ENCODE measurements at regions not wholly inside any gene's neighbourhood (a gene's known extent, or its start where the extent isn't known, plus 50 kb on each side); places are given as distances from the start of the nearest gene placed in this dataset.
A peak's percentile ranks its signal among the peaks of the same experiment; 100 is the strongest.

DNA sequence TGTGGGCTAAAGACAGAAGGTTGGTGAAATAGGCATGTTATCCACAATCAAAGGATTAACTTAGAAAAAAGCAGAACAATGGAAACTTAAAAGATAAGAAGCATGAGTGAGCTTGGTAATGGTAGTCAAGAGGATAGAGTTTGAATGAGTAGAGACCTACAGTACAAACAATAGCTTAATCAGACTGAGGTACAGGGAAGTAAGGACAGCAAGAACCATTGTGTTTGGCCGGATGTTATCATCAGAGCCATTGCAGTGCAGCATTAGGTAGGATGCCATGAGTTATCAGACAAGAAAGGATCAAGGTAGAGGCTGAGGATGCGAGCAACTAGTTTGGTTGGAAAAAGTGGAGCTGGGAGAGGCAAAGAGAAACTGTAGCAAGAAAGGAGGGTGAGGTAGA lies 353.3 kb upstream of the VSTM2A start:
- ChIA-PET POLR2A (no interaction called here), CTCF (no interaction called here)
- H3K4me1 Mint-ChIP-seq = peaks cover 27% of the 10 kb centered on the region
- H3K9me3 Mint-ChIP-seq = peaks cover 2% of the 10 kb centered on the region
- peaks cover 1% of the 10 kb centered on the region; the same call in 1 of the 2 replicates for H3K36me3 Mint-ChIP-seq
- DNase-seq (ENCODE audit: low spot score) = no peak
- TF ChIP-seq ZNF396 (CRISPR knock-in tag; IDR thresholded peaks at IDR 0.05; ENCODE audit: borderline replicate concordance) (no peak), ZNF425 (CRISPR knock-in tag; conservative IDR thresholded peaks at IDR 0.05) (no peak), IRF2 (CRISPR knock-in tag; IDR thresholded peaks at IDR 0.05; ENCODE audit: borderline replicate concordance, low read depth) (no peak), FOXP1 (CRISPR knock-in tag; IDR thresholded peaks at IDR 0.05; ENCODE audit: borderline replicate concordance) (no peak)
- peaks cover 18% of the 10 kb centered on the region for H3K27me3 Mint-ChIP-seq (ENCODE audit: low read depth)
- peak overlapping the region; percentile 88 for H3K27ac Mint-ChIP-seq
- peak overlapping the region; percentile 36 for H3K4me3 Mint-ChIP-seq
- ATAC-seq = peak; percentile 57

DNA sequence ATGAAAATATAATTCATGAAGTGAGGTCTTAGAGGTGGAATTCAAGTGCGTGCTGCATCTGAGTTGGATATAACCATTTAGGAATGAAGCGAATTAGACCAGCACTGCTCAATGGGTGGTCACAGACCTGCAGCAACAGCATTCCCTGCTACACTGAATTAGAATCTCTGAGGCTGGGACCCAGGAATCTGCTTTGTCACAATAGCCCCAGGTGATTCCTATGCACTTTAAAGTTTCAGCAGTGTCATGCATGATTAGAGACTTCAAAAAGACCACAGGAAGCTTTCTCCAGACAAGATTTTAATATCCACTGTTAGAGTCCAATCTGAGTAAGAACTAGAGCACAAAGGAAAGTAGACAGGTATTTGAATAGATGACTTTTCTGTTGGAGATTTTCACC lies 352.8 kb upstream of the VSTM2A start:
- TF ChIP-seq, protein P1, sequence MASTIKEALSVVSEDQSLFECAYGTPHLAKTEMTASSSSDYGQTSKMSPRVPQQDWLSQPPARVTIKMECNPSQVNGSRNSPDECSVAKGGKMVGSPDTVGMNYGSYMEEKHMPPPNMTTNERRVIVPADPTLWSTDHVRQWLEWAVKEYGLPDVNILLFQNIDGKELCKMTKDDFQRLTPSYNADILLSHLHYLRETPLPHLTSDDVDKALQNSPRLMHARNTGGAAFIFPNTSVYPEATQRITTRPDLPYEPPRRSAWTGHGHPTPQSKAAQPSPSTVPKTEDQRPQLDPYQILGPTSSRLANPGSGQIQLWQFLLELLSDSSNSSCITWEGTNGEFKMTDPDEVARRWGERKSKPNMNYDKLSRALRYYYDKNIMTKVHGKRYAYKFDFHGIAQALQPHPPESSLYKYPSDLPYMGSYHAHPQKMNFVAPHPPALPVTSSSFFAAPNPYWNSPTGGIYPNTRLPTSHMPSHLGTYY (CRISPR knock-in tag; IDR thresholded peaks at IDR 0.05) = no peak
- TF ChIP-seq ZNF423 (CRISPR knock-in tag; IDR thresholded peaks at IDR 0.05) = no peak
- TF ChIP-seq TP53 (CRISPR knock-in tag; IDR thresholded peaks at IDR 0.05) = no peak
- no peak for TF ChIP-seq SP1 (CRISPR knock-in tag; conservative IDR thresholded peaks at IDR 0.05)
- TF ChIP-seq JUN (CRISPR knock-in tag; IDR thresholded peaks at IDR 0.05) = no peak
- no peak for TF ChIP-seq ZNF425 (CRISPR knock-in tag; conservative IDR thresholded peaks at IDR 0.05)
- TF ChIP-seq ATF1 (CRISPR knock-in tag; IDR thresholded peaks at IDR 0.05) = no peak
- no peak for TF ChIP-seq SMAD4 (CRISPR knock-in tag; IDR thresholded peaks at IDR 0.05)
- 0 out of 2 replicates have a peak, but pooled peaks have one; percentile 27 for TF ChIP-seq NFE2L1 (CRISPR knock-in tag; IDR thresholded peaks at IDR 0.05)
- Mint-ChIP-seq H3K9me3 (peaks cover 1% of the 10 kb centered on the region; the same call in 1 of the 2 replicates), H3K27me3 (ENCODE audit: low read depth) (peaks cover 18% of the 10 kb centered on the region), H3K4me1 (peaks cover 24% of the 10 kb centered on the region), H3K4me3 (peak overlapping the region; percentile 36), H3K27ac (peak overlapping the region; percentile 88; the same call in 1 of the 2 replicates), H3K36me3 (no peaks in the 10 kb centered on the region)
- peak; percentile 97 for ATAC-seq
- DNase-seq (ENCODE audit: low spot score) = peak; percentile 47
- ChIA-PET CTCF (no interaction called here), POLR2A (no interaction called here)

DNA sequence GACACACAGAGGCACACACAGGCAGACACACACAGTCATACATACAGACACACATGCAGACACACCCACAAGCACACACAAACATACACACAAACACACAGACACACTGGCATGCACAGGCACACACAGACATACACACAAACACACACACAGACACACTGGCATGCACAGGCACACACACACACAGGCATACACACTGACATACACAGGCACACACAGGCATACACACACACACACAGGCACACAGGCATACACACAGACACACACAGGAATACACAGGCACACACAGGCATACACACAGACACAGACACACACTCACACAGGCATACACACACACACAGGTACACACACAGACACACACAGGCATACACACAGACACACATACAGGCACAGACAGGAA lies 340.7 kb upstream of the VSTM2A start:
- Mint-ChIP-seq H3K36me3 (peaks cover 18% of the 10 kb centered on the region), H3K27ac (no peak overlapping the region), H3K4me3 (no peak overlapping the region), H3K4me1 (no peaks in the 10 kb centered on the region), H3K27me3 (ENCODE audit: low read depth) (no peaks in the 10 kb centered on the region; the same call in 1 of the 2 replicates), H3K9me3 (peaks cover 24% of the 10 kb centered on the region)
- no peak for DNase-seq (ENCODE audit: low spot score)
- POLR2A ChIA-PET = no interaction called here
- CTCF ChIA-PET = no interaction called here
- ATAC-seq = no peak
- TF ChIP-seq ELF4 (CRISPR knock-in tag; IDR thresholded peaks at IDR 0.05; ENCODE audit: low read depth) = no peak
- no peak for TF ChIP-seq AFF4 (CRISPR knock-in tag; IDR thresholded peaks at IDR 0.05; ENCODE audit: borderline replicate concordance)
- no peak for TF ChIP-seq ATF1 (CRISPR knock-in tag; IDR thresholded peaks at IDR 0.05)
- TF ChIP-seq AR (CRISPR knock-in tag; IDR thresholded peaks at IDR 0.05) = no peak
- no peak for TF ChIP-seq NFATC4 (CRISPR knock-in tag; IDR thresholded peaks at IDR 0.05)
- TF ChIP-seq KAT7 (CRISPR knock-in tag; IDR thresholded peaks at IDR 0.05; ENCODE audit: borderline replicate concordance) = no peak

Data from WTC11 (cell line).